ENCODE measurements at regions not wholly inside any gene's neighbourhood (a gene's known extent, or its start where the extent isn't known, plus 50 kb on each side); places are given as distances from the start of the nearest gene placed in this dataset.
"Not testable (repeated sequence)": the region's sequence is repeated elsewhere in the genome, so short reads cannot be mapped to it uniquely, and the experiment has no call there.

DNA sequence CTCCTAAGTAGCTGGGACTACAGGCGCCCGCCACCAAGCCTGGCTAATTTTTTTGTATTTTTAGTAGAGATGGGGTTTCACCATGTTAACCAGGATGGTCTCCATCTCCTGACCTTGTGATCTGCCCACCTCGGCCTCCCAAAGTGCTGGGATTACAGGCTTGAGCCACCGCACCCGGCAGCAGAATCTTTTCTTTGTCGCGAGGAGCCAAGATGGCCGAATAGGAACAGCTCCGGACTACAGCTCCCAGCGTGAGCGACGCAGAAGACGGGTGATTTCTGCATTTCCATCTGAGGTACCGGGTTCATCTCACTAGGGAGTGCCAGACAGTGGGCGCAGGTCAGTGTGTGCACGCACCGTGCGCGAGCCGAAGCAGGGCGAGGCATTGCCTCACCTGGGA lies 112.3 kb upstream of the ITGA6 start:
- not testable (repeated sequence) for H3K36me3 ChIP-seq (ENCODE audit: insufficient read depth, low read length); H3K9me3 ChIP-seq (replicated peaks; ENCODE audit: low read length); H3K4me3 ChIP-seq (ENCODE audit: low read length); H3K4me1 ChIP-seq (ENCODE audit: control insufficient read depth, insufficient read depth, low read length); H3K4me2 ChIP-seq (ENCODE audit: low read length); H3K9ac ChIP-seq (ENCODE audit: low read depth, low read length); H3K27me3 ChIP-seq (ENCODE audit: control insufficient read depth, insufficient read depth, low read length)

DNA sequence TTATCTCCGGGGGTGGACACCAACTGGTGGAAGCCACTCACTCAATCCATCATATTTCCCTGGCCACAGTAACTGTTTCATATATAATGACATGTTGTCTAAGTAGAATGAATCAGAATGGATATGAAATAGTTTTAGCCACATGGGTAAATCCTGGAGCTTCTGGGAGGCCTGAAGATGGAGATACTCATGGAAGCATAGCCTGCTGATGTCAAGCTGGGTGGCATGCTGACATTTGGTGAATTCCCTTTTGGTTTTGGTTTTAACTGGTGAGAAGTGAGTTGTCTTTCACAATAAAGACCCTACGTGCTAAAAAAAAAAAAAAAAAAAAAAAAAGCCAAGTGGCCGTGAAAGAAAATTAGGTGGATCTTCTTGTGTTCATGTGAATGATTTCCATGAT lies 105.3 kb upstream of the ITGA6 start:
- Histone ChIP-seq H3K9me3 (replicated peaks; ENCODE audit: low read length) (no peaks in the 10 kb centered on the region), H3K36me3 (ENCODE audit: insufficient read depth, low read length) (no peaks in the 10 kb centered on the region), H3K4me2 (ENCODE audit: low read length) (no peak overlapping the region), H3K4me1 (ENCODE audit: control insufficient read depth, insufficient read depth, low read length) (no peaks in the 10 kb centered on the region), H3K9ac (ENCODE audit: low read depth, low read length) (no peak overlapping the region), H3K27me3 (ENCODE audit: control insufficient read depth, insufficient read depth, low read length) (no peaks in the 10 kb centered on the region), H3K4me3 (ENCODE audit: low read length) (no peak overlapping the region)

DNA sequence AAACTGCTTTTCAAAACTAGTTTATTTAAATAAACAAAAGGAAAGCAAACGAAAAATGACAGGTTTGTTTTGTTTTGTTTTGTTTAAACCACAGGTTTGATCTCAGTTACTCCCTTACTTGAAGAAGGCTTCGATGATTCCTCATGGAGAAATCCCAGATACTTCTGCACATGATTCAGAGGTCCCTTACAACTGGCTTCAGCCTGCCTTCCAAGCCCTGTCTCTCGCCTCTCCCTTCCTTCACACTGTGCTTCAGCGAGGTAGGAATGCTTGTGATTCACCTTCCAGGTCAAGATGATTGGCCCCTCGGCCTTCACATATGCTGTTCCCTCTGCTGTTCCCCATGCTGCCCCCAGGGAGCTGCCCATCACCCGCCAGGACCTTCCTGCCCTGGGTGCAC lies 104.1 kb upstream of the ITGA6 start:
- no peak overlapping the region for H3K9ac ChIP-seq (ENCODE audit: low read depth, low read length)
- H3K4me1 ChIP-seq (ENCODE audit: control insufficient read depth, insufficient read depth, low read length): no peaks in the 10 kb centered on the region
- H3K4me3 ChIP-seq (ENCODE audit: low read length): no peak overlapping the region
- no peaks in the 10 kb centered on the region for H3K36me3 ChIP-seq (ENCODE audit: insufficient read depth, low read length)
- H3K4me2 ChIP-seq (ENCODE audit: low read length): no peak overlapping the region
- no peaks in the 10 kb centered on the region for H3K9me3 ChIP-seq (replicated peaks; ENCODE audit: low read length)
- no peaks in the 10 kb centered on the region for H3K27me3 ChIP-seq (ENCODE audit: control insufficient read depth, insufficient read depth, low read length)

DNA sequence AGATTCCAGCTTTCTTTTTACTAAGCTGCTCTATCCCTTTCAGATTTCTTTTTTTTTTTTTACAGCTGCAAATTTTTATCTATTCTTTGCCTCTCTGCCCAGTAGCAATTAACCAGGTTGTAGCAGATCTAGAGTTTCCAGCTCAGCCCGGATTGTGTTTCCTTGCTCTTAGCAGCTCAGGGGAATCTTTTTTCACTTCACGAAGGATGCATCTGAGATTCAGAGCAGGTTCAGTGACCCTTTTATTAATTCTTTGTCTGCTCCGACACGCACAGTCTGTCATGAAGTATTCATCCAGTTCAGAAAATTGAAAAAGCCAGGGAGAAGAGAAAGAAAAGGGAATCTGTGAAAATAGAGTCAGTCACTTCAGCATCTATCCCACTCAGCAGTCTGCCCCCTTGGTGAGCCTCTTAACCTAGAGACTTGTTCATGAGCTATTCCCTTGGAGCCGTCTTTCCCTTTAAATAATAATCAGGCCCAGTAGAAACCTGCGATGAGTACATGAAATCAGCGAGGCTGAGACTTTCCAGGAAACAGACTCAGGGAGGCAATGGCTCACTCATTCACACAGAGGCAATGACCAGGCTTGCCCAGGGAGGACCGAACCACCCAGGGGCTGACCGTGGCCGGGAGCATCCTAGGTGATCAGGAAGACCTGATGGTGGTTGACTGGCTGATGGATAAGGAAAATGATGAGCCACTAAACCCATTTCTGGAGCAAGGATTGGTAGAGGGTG lies 103.4 kb upstream of the ITGA6 start:
- H3K27me3 ChIP-seq (ENCODE audit: control insufficient read depth, insufficient read depth, low read length): no peaks in the 10 kb centered on the region
- no peaks in the 10 kb centered on the region for H3K9me3 ChIP-seq (replicated peaks; ENCODE audit: low read length)
- no peak overlapping the region for H3K4me2 ChIP-seq (ENCODE audit: low read length)
- no peak overlapping the region for H3K9ac ChIP-seq (ENCODE audit: low read depth, low read length)
- H3K4me1 ChIP-seq (ENCODE audit: control insufficient read depth, insufficient read depth, low read length): no peaks in the 10 kb centered on the region
- H3K36me3 ChIP-seq (ENCODE audit: insufficient read depth, low read length): no peaks in the 10 kb centered on the region
- no peak overlapping the region for H3K4me3 ChIP-seq (ENCODE audit: low read length)

DNA sequence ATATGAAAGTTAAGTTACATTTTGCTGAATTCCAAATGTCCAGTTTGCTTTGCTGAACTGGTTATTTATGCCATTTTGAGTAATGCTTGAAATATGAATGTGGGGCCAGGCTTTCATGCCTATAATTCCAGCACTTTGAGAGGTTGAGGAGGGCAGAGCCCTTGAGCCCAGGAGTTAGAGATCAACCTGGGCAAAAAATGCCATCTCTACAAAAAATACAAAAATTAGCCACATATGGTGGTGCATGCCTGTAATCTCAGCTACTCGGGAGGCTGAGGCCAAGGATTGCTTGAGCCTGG lies 101.2 kb upstream of the ITGA6 start:
- no peak overlapping the region for H3K9ac ChIP-seq (ENCODE audit: low read depth, low read length)
- H3K9me3 ChIP-seq (replicated peaks; ENCODE audit: low read length): no peaks in the 10 kb centered on the region
- H3K4me3 ChIP-seq (ENCODE audit: low read length): no peak overlapping the region
- no peaks in the 10 kb centered on the region for H3K4me1 ChIP-seq (ENCODE audit: control insufficient read depth, insufficient read depth, low read length)
- no peaks in the 10 kb centered on the region for H3K36me3 ChIP-seq (ENCODE audit: insufficient read depth, low read length)
- no peak overlapping the region for H3K4me2 ChIP-seq (ENCODE audit: low read length)
- no peaks in the 10 kb centered on the region for H3K27me3 ChIP-seq (ENCODE audit: control insufficient read depth, insufficient read depth, low read length)

DNA sequence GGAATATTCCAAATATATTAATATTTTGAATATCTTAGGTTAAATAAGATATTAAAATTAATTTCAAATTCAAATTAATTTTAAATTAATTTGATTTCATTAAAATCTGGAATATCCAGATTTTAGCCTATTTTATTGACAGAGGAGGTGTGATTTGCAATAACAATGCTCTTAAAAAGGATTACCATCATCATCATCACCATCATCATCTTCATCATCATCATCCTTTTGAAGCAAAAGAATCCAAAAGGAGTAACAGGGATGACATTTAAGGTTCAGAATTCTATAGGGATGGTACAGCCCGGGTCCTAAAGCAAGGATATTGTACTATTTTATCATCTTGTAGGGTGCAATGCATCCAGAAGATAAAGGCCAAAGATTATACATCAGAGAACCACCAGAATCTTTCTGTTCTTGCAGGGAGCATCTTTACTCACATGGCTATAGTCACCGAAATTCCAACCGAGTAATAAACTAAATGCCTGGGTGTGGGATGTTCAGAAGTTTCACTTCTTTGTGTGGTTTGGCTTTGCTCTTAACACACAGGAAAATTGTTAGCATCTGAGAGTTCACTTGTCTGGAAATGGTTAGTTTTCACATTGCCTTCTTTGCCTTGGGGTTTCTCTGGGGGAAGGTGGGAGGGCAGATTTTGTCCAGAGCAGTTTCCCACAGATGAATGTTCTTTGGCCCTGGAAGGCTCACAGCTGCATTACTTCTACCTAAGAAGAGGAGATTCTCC lies 99.1 kb upstream of the ITGA6 start:
- H3K4me3 ChIP-seq (ENCODE audit: low read length): no peak overlapping the region
- no peaks in the 10 kb centered on the region for H3K9me3 ChIP-seq (replicated peaks; ENCODE audit: low read length)
- no peaks in the 10 kb centered on the region for H3K36me3 ChIP-seq (ENCODE audit: insufficient read depth, low read length)
- H3K9ac ChIP-seq (ENCODE audit: low read depth, low read length): no peak overlapping the region
- H3K27me3 ChIP-seq (ENCODE audit: control insufficient read depth, insufficient read depth, low read length): no peaks in the 10 kb centered on the region
- no peaks in the 10 kb centered on the region for H3K4me1 ChIP-seq (ENCODE audit: control insufficient read depth, insufficient read depth, low read length)
- no peak overlapping the region for H3K4me2 ChIP-seq (ENCODE audit: low read length)

DNA sequence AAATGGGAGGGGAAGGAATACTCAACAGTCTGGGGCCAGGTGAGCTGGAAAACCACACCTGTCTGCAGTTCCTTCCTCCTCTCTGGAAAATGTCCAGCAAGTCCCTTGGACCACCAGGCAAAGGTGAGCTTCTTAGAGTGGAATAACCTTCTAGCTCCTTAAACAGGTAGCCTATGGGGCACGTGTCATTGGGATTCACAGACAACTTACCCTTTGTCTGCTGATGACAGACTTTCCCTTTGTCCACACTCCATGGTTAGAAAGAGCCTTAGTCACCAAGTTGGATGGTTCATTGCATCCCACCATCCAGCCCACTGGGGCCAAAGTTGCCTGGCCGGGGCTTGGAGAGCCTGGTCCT lies 98.0 kb upstream of the ITGA6 start:
- Histone ChIP-seq H3K9me3 (replicated peaks; ENCODE audit: low read length) (no peaks in the 10 kb centered on the region), H3K9ac (ENCODE audit: low read depth, low read length) (no peak overlapping the region), H3K4me2 (ENCODE audit: low read length) (no peak overlapping the region), H3K4me3 (ENCODE audit: low read length) (no peak overlapping the region), H3K4me1 (ENCODE audit: control insufficient read depth, insufficient read depth, low read length) (no peaks in the 10 kb centered on the region), H3K27me3 (ENCODE audit: control insufficient read depth, insufficient read depth, low read length) (no peaks in the 10 kb centered on the region), H3K36me3 (ENCODE audit: insufficient read depth, low read length) (no peaks in the 10 kb centered on the region)

DNA sequence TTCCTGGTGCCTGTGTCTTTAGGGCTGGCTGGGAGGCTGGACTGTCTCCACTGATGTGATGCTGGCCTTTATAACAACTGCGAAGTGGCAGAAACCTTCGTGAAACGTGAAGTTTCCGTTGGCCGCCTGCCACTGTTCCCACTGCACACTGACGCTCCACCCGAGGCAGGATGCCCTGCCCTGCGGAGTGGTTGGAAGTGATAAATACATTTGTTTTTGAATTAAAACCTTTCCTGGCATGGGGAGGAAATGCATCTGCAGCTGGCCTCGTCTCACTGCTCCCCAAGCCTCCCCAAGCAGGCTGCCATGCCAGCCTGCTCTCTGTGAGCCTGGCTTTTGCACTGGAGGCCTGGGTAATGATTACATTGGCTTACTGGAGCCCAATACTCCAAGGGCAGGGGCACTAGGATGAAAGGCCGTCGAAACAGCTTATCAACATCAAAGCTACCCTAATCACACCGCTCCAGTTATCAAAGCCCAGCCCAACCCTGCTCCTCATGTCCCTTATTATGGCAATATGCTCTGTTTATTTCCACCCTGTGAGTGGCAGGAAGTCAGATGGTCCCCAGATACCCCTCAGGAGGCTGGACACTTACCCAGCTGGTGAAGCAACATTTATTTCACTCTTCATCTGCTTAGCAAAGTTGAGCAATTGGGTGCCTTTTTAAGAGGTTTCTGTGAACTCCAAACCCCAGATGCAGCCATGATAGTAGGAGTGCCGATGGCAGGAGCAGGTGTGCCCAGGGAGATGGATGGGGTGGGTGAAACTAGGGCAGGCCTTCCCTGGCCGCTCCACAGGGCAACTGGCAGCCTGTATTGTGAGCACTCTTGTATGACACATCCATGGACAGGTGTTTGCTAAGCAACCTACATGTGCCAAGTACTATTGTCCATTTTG lies 97.4 kb upstream of the ITGA6 start:
- Histone ChIP-seq H3K4me2 (ENCODE audit: low read length) (no peak overlapping the region), H3K4me3 (ENCODE audit: low read length) (no peak overlapping the region), H3K36me3 (ENCODE audit: insufficient read depth, low read length) (no peaks in the 10 kb centered on the region), H3K4me1 (ENCODE audit: control insufficient read depth, insufficient read depth, low read length) (no peaks in the 10 kb centered on the region), H3K9ac (ENCODE audit: low read depth, low read length) (no peak overlapping the region), H3K9me3 (replicated peaks; ENCODE audit: low read length) (no peaks in the 10 kb centered on the region), H3K27me3 (ENCODE audit: control insufficient read depth, insufficient read depth, low read length) (no peaks in the 10 kb centered on the region)

DNA sequence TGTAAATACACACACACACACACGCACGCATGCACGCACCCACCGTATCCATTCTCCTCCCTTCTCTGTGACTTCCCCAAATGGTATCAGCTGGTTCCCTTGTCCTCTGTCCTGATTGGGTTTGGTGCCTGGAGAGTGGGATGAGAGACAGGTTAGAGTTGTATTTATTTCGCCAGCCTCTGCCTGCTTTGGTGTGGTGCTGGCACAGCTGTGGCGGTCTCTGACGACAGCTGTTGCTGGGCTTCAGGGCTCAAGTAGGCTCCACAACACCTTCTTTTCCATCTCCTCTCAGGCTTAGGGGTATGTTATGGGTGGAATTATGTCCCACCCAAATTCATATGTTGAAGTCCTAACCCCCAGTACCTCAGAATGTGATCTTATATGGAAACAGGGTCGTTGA lies 94.9 kb upstream of the ITGA6 start:
- Histone ChIP-seq H3K36me3 (ENCODE audit: insufficient read depth, low read length) (no peaks in the 10 kb centered on the region), H3K27me3 (ENCODE audit: control insufficient read depth, insufficient read depth, low read length) (no peaks in the 10 kb centered on the region), H3K4me2 (ENCODE audit: low read length) (no peak overlapping the region), H3K4me1 (ENCODE audit: control insufficient read depth, insufficient read depth, low read length) (peaks cover 8% of the 10 kb centered on the region), H3K9me3 (replicated peaks; ENCODE audit: low read length) (no peaks in the 10 kb centered on the region), H3K9ac (ENCODE audit: low read depth, low read length) (no peak overlapping the region), H3K4me3 (ENCODE audit: low read length) (no peak overlapping the region)

DNA sequence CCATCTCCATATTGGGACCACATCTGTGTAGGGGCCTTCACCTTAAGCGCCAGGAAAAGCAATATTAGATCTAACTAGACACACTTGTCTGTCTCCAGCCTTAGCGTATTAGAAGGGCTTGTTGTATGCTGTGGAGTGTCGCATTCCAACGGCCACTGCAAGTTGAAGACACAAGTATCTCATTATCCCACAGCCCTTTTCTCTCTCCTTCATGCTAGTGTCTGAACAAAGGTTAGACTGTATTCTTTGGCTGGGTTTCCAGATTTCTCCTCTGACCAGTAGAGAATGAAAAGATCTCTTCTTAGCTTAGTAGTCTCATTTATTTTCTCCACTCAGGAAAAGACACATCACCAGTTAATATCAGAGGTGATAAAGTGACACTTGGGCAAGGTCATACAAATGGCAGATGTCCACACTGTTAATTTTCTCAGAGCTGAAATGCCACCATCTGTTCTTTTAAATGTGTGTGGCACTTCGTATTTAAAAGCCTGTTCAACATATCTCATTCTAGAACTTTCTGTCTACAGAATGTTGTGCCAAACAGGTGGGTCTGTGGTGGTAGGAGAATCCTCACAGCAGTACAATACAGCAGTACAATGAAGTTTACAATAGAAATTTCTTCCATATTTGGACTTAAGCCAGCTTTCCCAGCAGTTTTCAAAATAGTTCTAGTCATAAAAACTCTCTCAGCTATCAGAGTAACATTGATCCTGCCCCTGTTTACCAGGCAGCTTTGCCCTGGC lies 94.0 kb upstream of the ITGA6 start:
- Histone ChIP-seq H3K27me3 (ENCODE audit: control insufficient read depth, insufficient read depth, low read length) (no peaks in the 10 kb centered on the region), H3K4me1 (ENCODE audit: control insufficient read depth, insufficient read depth, low read length) (peaks cover 8% of the 10 kb centered on the region), H3K9me3 (replicated peaks; ENCODE audit: low read length) (no peaks in the 10 kb centered on the region)

DNA sequence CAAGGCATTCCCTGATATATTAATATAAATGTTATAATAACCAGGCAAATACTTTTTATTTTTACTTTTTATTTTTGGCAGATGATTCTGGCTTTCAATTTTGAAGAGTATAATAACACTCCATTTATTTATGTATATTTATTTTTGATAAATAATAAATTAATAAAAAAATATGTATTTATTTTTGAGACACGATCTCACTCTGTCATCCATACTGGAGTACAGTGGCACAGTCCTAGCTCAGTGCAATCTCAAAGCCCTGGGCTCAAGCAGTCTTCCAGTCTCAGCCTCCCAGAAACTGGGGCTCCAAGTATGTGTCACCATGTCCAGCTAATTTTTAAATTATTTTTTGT lies 93.4 kb upstream of the ITGA6 start:
- Histone ChIP-seq H3K4me3 (ENCODE audit: low read length) (no peak overlapping the region), H3K27me3 (ENCODE audit: control insufficient read depth, insufficient read depth, low read length) (no peaks in the 10 kb centered on the region), H3K9ac (ENCODE audit: low read depth, low read length) (no peak overlapping the region), H3K36me3 (ENCODE audit: insufficient read depth, low read length) (no peaks in the 10 kb centered on the region), H3K4me2 (ENCODE audit: low read length) (no peak overlapping the region), H3K4me1 (ENCODE audit: control insufficient read depth, insufficient read depth, low read length) (peaks cover 8% of the 10 kb centered on the region), H3K9me3 (replicated peaks; ENCODE audit: low read length) (no peaks in the 10 kb centered on the region)

More for the DNA sequence above, 94.0 kb upstream of the ITGA6 start:
- Histone ChIP-seq H3K36me3 (ENCODE audit: insufficient read depth, low read length) (no peaks in the 10 kb centered on the region), H3K9ac (ENCODE audit: low read depth, low read length) (no peak overlapping the region), H3K4me2 (ENCODE audit: low read length) (no peak overlapping the region), H3K4me3 (ENCODE audit: low read length) (no peak overlapping the region)

Measured in skeletal muscle satellite cell (primary cell).